ENCODE measurements at regions not wholly inside any gene's neighbourhood (a gene's known extent, or its start where the extent isn't known, plus 50 kb on each side); places are given as distances from the start of the nearest gene placed in this dataset.
"Not testable (repeated sequence)": the region's sequence is repeated elsewhere in the genome, so short reads cannot be mapped to it uniquely, and the experiment has no call there.

GRCh38 chrX:68953331-68953730 lies 124.5 kb downstream of the EFNB1 start:
- Histone ChIP-seq H3K9ac (ENCODE audit: low read length) (no peak overlapping the region), H2BK5ac (ENCODE audit: low read depth, low read length, poor library complexity) (no peak overlapping the region), H3K4me1 (ENCODE audit: control insufficient read depth in 1 of 2, insufficient read depth in 2 of 2, low read length in 2 of 2) (no peaks in the 10 kb centered on the region), H2BK12ac (ENCODE audit: low read length) (no peak overlapping the region), H3K36me3 (ENCODE audit: control insufficient read depth in 1 of 2, insufficient read depth in 2 of 2, low read length in 2 of 2) (no peaks in the 10 kb centered on the region), H2AK5ac (ENCODE audit: low read length) (no peak overlapping the region), H2BK120ac (ENCODE audit: insufficient read depth, low read length, poor library complexity) (no peak overlapping the region), H3K9me3 (ENCODE audit: insufficient read depth, low read depth, low read length) (no peaks in the 10 kb centered on the region), H4K8ac (ENCODE audit: low read depth, low read length) (no peak overlapping the region), H3K18ac (ENCODE audit: low read length) (no peak overlapping the region), H3K27ac (ENCODE audit: low read depth, low read length) (no peak overlapping the region), H3K4ac (ENCODE audit: low read depth, low read length) (no peak overlapping the region), H4K91ac (ENCODE audit: low read depth, low read length) (no peak overlapping the region), H3K27me3 (ENCODE audit: insufficient read depth, low read length) (no peaks in the 10 kb centered on the region), H3K4me3 (ENCODE audit: low read depth, low read length) (no peak overlapping the region), H3K14ac (ENCODE audit: low read length) (no peak overlapping the region), H3K23ac (ENCODE audit: low read length) (no peak overlapping the region), H3K4me2 (ENCODE audit: low read length) (no peak overlapping the region), H3K79me1 (ENCODE audit: low read length) (no peaks in the 10 kb centered on the region), H2AFZ (ENCODE audit: insufficient read depth, low read length, poor library complexity) (no peak overlapping the region), H3K79me2 (ENCODE audit: control insufficient read depth, insufficient read depth, low read length, poor library complexity) (no peaks in the 10 kb centered on the region), H4K12ac (ENCODE audit: low read depth, low read length) (no peak overlapping the region)
- no peak for DNase-seq
- WGBS (ENCODE audit: extremely low coverage, insufficient coverage, insufficient read length): no CpG with 5 or more reads among the region's 6 CpGs

- not testable (repeated sequence) for H3K18ac ChIP-seq (ENCODE audit: low read length); H3K79me1 ChIP-seq (ENCODE audit: low read length); H3K4me1 ChIP-seq (ENCODE audit: control insufficient read depth in 1 of 2, insufficient read depth in 2 of 2, low read length in 2 of 2); H3K36me3 ChIP-seq (ENCODE audit: control insufficient read depth in 1 of 2, insufficient read depth in 2 of 2, low read length in 2 of 2); H4K91ac ChIP-seq (ENCODE audit: low read depth, low read length); H3K9me3 ChIP-seq (ENCODE audit: insufficient read depth, low read depth, low read length); H3K27me3 ChIP-seq (ENCODE audit: insufficient read depth, low read length); H3K27ac ChIP-seq (ENCODE audit: low read depth, low read length); H4K8ac ChIP-seq (ENCODE audit: low read depth, low read length); H2AFZ ChIP-seq (ENCODE audit: insufficient read depth, low read length, poor library complexity); H2BK12ac ChIP-seq (ENCODE audit: low read length); H2BK5ac ChIP-seq (ENCODE audit: low read depth, low read length, poor library complexity); DNase-seq; H3K79me2 ChIP-seq (ENCODE audit: control insufficient read depth, insufficient read depth, low read length, poor library complexity); H2BK120ac ChIP-seq (ENCODE audit: insufficient read depth, low read length, poor library complexity); H2AK5ac ChIP-seq (ENCODE audit: low read length); H3K9ac ChIP-seq (ENCODE audit: low read length); H4K12ac ChIP-seq (ENCODE audit: low read depth, low read length); H3K14ac ChIP-seq (ENCODE audit: low read length); H3K4ac ChIP-seq (ENCODE audit: low read depth, low read length); H3K4me3 ChIP-seq (ENCODE audit: low read depth, low read length); H3K4me2 ChIP-seq (ENCODE audit: low read length); H3K23ac ChIP-seq (ENCODE audit: low read length)
- no CpG with 5 or more reads among the region's 32 CpGs for WGBS (ENCODE audit: extremely low coverage, insufficient coverage, insufficient read length)
Measured at GRCh38 chrX:68951942-68952619, 123.3 kb downstream of the EFNB1 start.

- DNase-seq: no peak
- H3K36me3 ChIP-seq (ENCODE audit: control insufficient read depth in 1 of 2, insufficient read depth in 2 of 2, low read length in 2 of 2): no peaks in the 10 kb centered on the region
- no peak overlapping the region for H2BK5ac ChIP-seq (ENCODE audit: low read depth, low read length, poor library complexity)
- H3K9me3 ChIP-seq (ENCODE audit: insufficient read depth, low read depth, low read length): no peaks in the 10 kb centered on the region
- no peak overlapping the region for H3K14ac ChIP-seq (ENCODE audit: low read length)
- no peaks in the 10 kb centered on the region for H3K79me2 ChIP-seq (ENCODE audit: control insufficient read depth, insufficient read depth, low read length, poor library complexity)
- H3K27me3 ChIP-seq (ENCODE audit: insufficient read depth, low read length): no peaks in the 10 kb centered on the region
- H3K27ac ChIP-seq (ENCODE audit: low read depth, low read length): no peak overlapping the region
- no peak overlapping the region for H3K18ac ChIP-seq (ENCODE audit: low read length)
- H3K79me1 ChIP-seq (ENCODE audit: low read length): no peaks in the 10 kb centered on the region
- H4K12ac ChIP-seq (ENCODE audit: low read depth, low read length): no peak overlapping the region
- no peak overlapping the region for H3K23ac ChIP-seq (ENCODE audit: low read length)
- H3K4ac ChIP-seq (ENCODE audit: low read depth, low read length): no peak overlapping the region
- no peak overlapping the region for H4K8ac ChIP-seq (ENCODE audit: low read depth, low read length)
- no peak overlapping the region for H2AK5ac ChIP-seq (ENCODE audit: low read length)
- H2AFZ ChIP-seq (ENCODE audit: insufficient read depth, low read length, poor library complexity): no peak overlapping the region
- H4K91ac ChIP-seq (ENCODE audit: low read depth, low read length): no peak overlapping the region
- H3K4me1 ChIP-seq (ENCODE audit: control insufficient read depth in 1 of 2, insufficient read depth in 2 of 2, low read length in 2 of 2): no peaks in the 10 kb centered on the region
- no peak overlapping the region for H2BK12ac ChIP-seq (ENCODE audit: low read length)
- no peak overlapping the region for H2BK120ac ChIP-seq (ENCODE audit: insufficient read depth, low read length, poor library complexity)
- no peak overlapping the region for H3K4me2 ChIP-seq (ENCODE audit: low read length)
- no peak overlapping the region for H3K9ac ChIP-seq (ENCODE audit: low read length)
- no peak overlapping the region for H3K4me3 ChIP-seq (ENCODE audit: low read depth, low read length)
- WGBS (ENCODE audit: extremely low coverage, insufficient coverage, insufficient read length): no CpG with 5 or more reads among the region's 2 CpGs
Measured at GRCh38 chrX:68950937-68951336, 122.1 kb downstream of the EFNB1 start.

GRCh38 chrX:68947882-68948605 lies 119.2 kb downstream of the EFNB1 start:
- Histone ChIP-seq H4K91ac (ENCODE audit: low read depth, low read length) (no peak overlapping the region), H3K4me2 (ENCODE audit: low read length) (no peak overlapping the region), H3K9ac (ENCODE audit: low read length) (no peak overlapping the region), H4K12ac (ENCODE audit: low read depth, low read length) (no peak overlapping the region), H3K9me3 (ENCODE audit: insufficient read depth, low read depth, low read length) (no peaks in the 10 kb centered on the region), H3K79me2 (ENCODE audit: control insufficient read depth, insufficient read depth, low read length, poor library complexity) (no peaks in the 10 kb centered on the region), H3K79me1 (ENCODE audit: low read length) (no peaks in the 10 kb centered on the region), H3K23ac (ENCODE audit: low read length) (no peak overlapping the region), H2BK12ac (ENCODE audit: low read length) (no peak overlapping the region), H3K4ac (ENCODE audit: low read depth, low read length) (no peak overlapping the region), H3K4me1 (ENCODE audit: control insufficient read depth in 1 of 2, insufficient read depth in 2 of 2, low read length in 2 of 2) (peaks cover 0 to 2% of the 10 kb centered on the region in 2 experiments), H2BK120ac (ENCODE audit: insufficient read depth, low read length, poor library complexity) (no peak overlapping the region), H2AFZ (ENCODE audit: insufficient read depth, low read length, poor library complexity) (no peak overlapping the region), H3K18ac (ENCODE audit: low read length) (no peak overlapping the region), H4K8ac (ENCODE audit: low read depth, low read length) (no peak overlapping the region), H3K36me3 (ENCODE audit: control insufficient read depth in 1 of 2, insufficient read depth in 2 of 2, low read length in 2 of 2) (no peaks in the 10 kb centered on the region), H3K4me3 (ENCODE audit: low read depth, low read length) (no peak overlapping the region), H3K14ac (ENCODE audit: low read length) (no peak overlapping the region), H3K27ac (ENCODE audit: low read depth, low read length) (no peak overlapping the region), H2BK5ac (ENCODE audit: low read depth, low read length, poor library complexity) (no peak overlapping the region), H3K27me3 (ENCODE audit: insufficient read depth, low read length) (no peaks in the 10 kb centered on the region), H2AK5ac (ENCODE audit: low read length) (no peak overlapping the region)
- no CpG with 5 or more reads among the region's 6 CpGs for WGBS (ENCODE audit: extremely low coverage, insufficient coverage, insufficient read length)
- DNase-seq: no peak
